ENCODE measurements at regions not wholly inside any gene's neighbourhood (a gene's known extent, or its start where the extent isn't known, plus 50 kb on each side); places are given as distances from the start of the nearest gene placed in this dataset.

- Histone ChIP-seq H3K79me2 (ENCODE audit: control insufficient read depth in 1 of 2, insufficient read depth in 2 of 2, low read length in 2 of 2) (no peaks in the 10 kb centered on the region), H3K79me1 (ENCODE audit: low read depth, low read length) (no peaks in the 10 kb centered on the region), H2BK5ac (ENCODE audit: low read depth, low read length) (no peak overlapping the region), H2BK15ac (ENCODE audit: low read length) (no peak overlapping the region), H3K23me2 (ENCODE audit: low read depth, low read length) (no peaks in the 10 kb centered on the region), H4K5ac (ENCODE audit: insufficient read length, low read depth, low read length) (no peak overlapping the region), H3K4me1 (replicated peaks in 1 of 4; ENCODE audit: control insufficient read depth in 3 of 4, insufficient read depth in 4 of 4, low read length in 3 of 4) (no peaks in the 10 kb centered on the region), H3K14ac (ENCODE audit: insufficient read length) (no peak overlapping the region), H2BK12ac (ENCODE audit: low read depth, low read length) (no peak overlapping the region), H3K9me3 (ENCODE audit: insufficient read depth in 2 of 2, low read depth in 1 of 2, low read length in 1 of 2) (no peaks in the 10 kb centered on the region), H2BK20ac (ENCODE audit: low read length) (no peak overlapping the region), H3K27me3 (replicated peaks in 1 of 4; ENCODE audit: control insufficient read depth in 3 of 4, extremely low read depth in 1 of 4, insufficient read depth in 3 of 4, low read length in 3 of 4) (no peaks in the 10 kb centered on the region), H3K36me3 (ENCODE audit: control insufficient read depth in 2 of 4, insufficient read depth in 4 of 4, low read length in 3 of 4) (no peaks in the 10 kb centered on the region), H2AK5ac (ENCODE audit: low read depth, low read length) (no peak overlapping the region), H4K91ac (replicated peaks; ENCODE audit: insufficient read length, low read length) (no peak overlapping the region), H3K18ac (ENCODE audit: extremely low read depth, low read length) (no peak overlapping the region), H2AFZ (ENCODE audit: low read length) (no peak overlapping the region), H3K9ac (replicated peaks in 1 of 4; ENCODE audit: extremely low read depth in 1 of 4, low read depth in 3 of 4, low read length in 3 of 4) (no peak overlapping the region), H3K56ac (replicated peaks; ENCODE audit: insufficient read length, low read depth, low read length) (no peak overlapping the region), H3K23ac (ENCODE audit: insufficient read length) (no peak overlapping the region), H3K4me2 (ENCODE audit: insufficient read depth in 1 of 2, low read depth in 2 of 2, low read length in 2 of 2) (no peak overlapping the region), H2BK120ac (replicated peaks; ENCODE audit: low read depth, low read length) (no peak overlapping the region), H3K4ac (replicated peaks; ENCODE audit: insufficient read length, low read depth, low read length) (no peak overlapping the region), H3K27ac (ENCODE audit: low read depth, low read length) (no peak overlapping the region), H3K4me3 (ENCODE audit: extremely low read depth in 1 of 4, insufficient read depth in 2 of 4, low read depth in 3 of 4, low read length in 4 of 4) (no peak overlapping the region), H4K8ac (ENCODE audit: extremely low read depth, insufficient read depth, low read length) (no peak overlapping the region; the same call in 1 of the 2 replicates), H4K20me1 (replicated peaks in 1 of 2; ENCODE audit: control insufficient read depth in 1 of 2, insufficient read depth in 2 of 2, low read length in 2 of 2) (no peaks in the 10 kb centered on the region)
- ChIA-PET POLR2A (ENCODE audit: partially characterized antibody) (no interaction called here), CTCF (ENCODE audit: partially characterized antibody) (interaction anchor here (0.9 to 1.7 kb wide), 5 partner anchors 12 to 224 kb away, joined by 3 to 6 read pairs (median 4); no protein-coding TSS in a partner anchor)
- FAIRE-seq (no peak), DNase-seq (ENCODE audit: low read depth in 1 of 2, low spot score in 2 of 2) (no peak)
- 100% methylated on average over 1 of the region's 1 CpG; no CpG with 5 or more reads in 1 of the 2 experiments for WGBS, 2 experiments (ENCODE audit: extremely low coverage in 1 of 2, insufficient coverage in 1 of 2, insufficient read length in 1 of 2, insufficient replicate concordance in 2 of 2, low coverage in 1 of 2, low lambda C conversion rate in 2 of 2, missing lambda C conversion rate in 1 of 2)
- TF ChIP-seq SIRT6 (IDR thresholded peaks at IDR 0.05; ENCODE audit: low read length) (no peak), CREB1 (IDR thresholded peaks at IDR 0.05) (no peak), BRCA1 (IDR thresholded peaks at IDR 0.05; ENCODE audit: low read depth, low read length) (no peak), SRF (IDR thresholded peaks at IDR 0.05; ENCODE audit: low read depth, low read length) (no peak), RAD21 (IDR thresholded peaks at IDR 0.05 in 1 of 2, conservative IDR thresholded peaks at IDR 0.05 in 1 of 2; ENCODE audit: low read depth in 2 of 2, low read length in 2 of 2) (0 out of 4 replicates have a peak, but pooled peaks of 1 of the 2 experiments have one; percentile 3), CTCF (IDR thresholded peaks at IDR 0.05; ENCODE audit: control extremely low read depth in 1 of 3, insufficient read depth in 1 of 3, low read depth in 1 of 3, low read length in 3 of 3) (peak in 1 of 3 experiments; percentile 6; a peak in 1 of 4 replicates)
Measured at GRCh38 chr7:124202546-124202945, 169.7 kb upstream of the TMEM229A start.
